ENCODE measurements at regions not wholly inside any gene's neighbourhood (a gene's known extent, or its start where the extent isn't known, plus 50 kb on each side); places are given as distances from the start of the nearest gene placed in this dataset.

DNA sequence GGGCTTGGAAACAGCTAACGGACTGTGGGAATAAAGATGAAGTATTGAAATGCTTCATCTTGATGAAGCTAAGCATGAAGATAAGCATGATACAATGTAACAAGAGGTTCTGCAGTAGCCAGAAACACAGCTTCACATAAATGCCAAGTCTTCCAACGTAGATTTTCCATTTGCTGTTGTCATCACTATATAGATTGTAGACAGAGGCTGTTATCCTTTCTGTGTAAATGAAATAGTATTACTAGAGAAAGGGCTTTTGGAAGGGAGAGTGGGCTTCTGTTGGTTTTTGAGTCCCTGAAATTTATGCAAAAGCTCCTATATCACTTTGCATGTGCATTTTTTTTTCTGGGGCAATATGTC, 649.0 kb downstream of the RNF144B start:
- Histone ChIP-seq H3K4me2 (ENCODE audit: low read length) (no peak overlapping the region), H3K9me2 (replicated peaks; ENCODE audit: control insufficient read depth, low read length) (no peaks in the 10 kb centered on the region), H3K4me1 (ENCODE audit: control insufficient read depth, low read length) (no peaks in the 10 kb centered on the region), H3K27ac (ENCODE audit: low read depth, low read length) (no peak overlapping the region), H3F3A (ENCODE audit: control insufficient read depth, insufficient read depth) (no peaks in the 10 kb centered on the region), H3K9me3 (ENCODE audit: control insufficient read depth, insufficient read depth, low read length) (no peaks in the 10 kb centered on the region), H3K36me3 (ENCODE audit: control insufficient read depth, low read length) (no peaks in the 10 kb centered on the region), H3K27me3 (ENCODE audit: control insufficient read depth, low read length) (no peaks in the 10 kb centered on the region), H4K20me1 (ENCODE audit: control insufficient read depth, insufficient read depth, low read depth, low read length) (no peaks in the 10 kb centered on the region), H3K4me3 (ENCODE audit: low read length) (no peak overlapping the region), H3K79me2 (ENCODE audit: control insufficient read depth, low read length) (no peaks in the 10 kb centered on the region)
- TF ChIP-seq, protein P1, sequence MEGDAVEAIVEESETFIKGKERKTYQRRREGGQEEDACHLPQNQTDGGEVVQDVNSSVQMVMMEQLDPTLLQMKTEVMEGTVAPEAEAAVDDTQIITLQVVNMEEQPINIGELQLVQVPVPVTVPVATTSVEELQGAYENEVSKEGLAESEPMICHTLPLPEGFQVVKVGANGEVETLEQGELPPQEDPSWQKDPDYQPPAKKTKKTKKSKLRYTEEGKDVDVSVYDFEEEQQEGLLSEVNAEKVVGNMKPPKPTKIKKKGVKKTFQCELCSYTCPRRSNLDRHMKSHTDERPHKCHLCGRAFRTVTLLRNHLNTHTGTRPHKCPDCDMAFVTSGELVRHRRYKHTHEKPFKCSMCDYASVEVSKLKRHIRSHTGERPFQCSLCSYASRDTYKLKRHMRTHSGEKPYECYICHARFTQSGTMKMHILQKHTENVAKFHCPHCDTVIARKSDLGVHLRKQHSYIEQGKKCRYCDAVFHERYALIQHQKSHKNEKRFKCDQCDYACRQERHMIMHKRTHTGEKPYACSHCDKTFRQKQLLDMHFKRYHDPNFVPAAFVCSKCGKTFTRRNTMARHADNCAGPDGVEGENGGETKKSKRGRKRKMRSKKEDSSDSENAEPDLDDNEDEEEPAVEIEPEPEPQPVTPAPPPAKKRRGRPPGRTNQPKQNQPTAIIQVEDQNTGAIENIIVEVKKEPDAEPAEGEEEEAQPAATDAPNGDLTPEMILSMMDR (IDR thresholded peaks at IDR 0.05; ENCODE audit: low read depth, low read length, poor library complexity, severe bottlenecking), result no peak
- TF ChIP-seq EZH2phosphoT487 (IDR thresholded peaks at IDR 0.05; ENCODE audit: borderline replicate concordance, low read length), result no peak

DNA sequence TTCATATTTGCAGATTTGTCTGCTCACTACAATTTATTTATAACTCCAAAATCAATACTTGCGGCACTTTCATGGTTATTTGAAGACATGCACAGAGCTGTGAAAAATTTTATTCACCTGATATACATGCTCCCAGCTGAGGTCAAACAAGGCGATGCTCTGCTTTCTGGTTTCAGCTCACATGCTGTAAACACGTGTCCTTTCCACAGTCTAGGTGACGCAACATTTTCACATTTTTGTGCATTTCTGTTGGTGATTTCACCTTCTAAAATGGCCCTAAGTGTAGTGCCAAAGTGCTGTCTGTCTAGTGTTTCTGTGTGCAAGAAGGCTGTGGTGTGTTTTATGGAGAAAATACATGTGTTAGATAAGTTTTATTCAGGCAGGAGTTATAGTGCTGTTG, 650.5 kb downstream of the RNF144B start:
- H3K27me3 ChIP-seq (ENCODE audit: control insufficient read depth, low read length), result no peaks in the 10 kb centered on the region
- TF ChIP-seq, protein P1 (IDR thresholded peaks at IDR 0.05; ENCODE audit: low read depth, low read length, poor library complexity, severe bottlenecking), result no peak
- no peak for TF ChIP-seq EZH2phosphoT487 (IDR thresholded peaks at IDR 0.05; ENCODE audit: borderline replicate concordance, low read length)
- no peaks in the 10 kb centered on the region for H3K79me2 ChIP-seq (ENCODE audit: control insufficient read depth, low read length)
- H3K4me2 ChIP-seq (ENCODE audit: low read length), result no peak overlapping the region
- H3K4me3 ChIP-seq (ENCODE audit: low read length), result no peak overlapping the region
- H4K20me1 ChIP-seq (ENCODE audit: control insufficient read depth, insufficient read depth, low read depth, low read length), result no peaks in the 10 kb centered on the region
- H3K9me2 ChIP-seq (replicated peaks; ENCODE audit: control insufficient read depth, low read length), result no peaks in the 10 kb centered on the region
- no peaks in the 10 kb centered on the region for H3K36me3 ChIP-seq (ENCODE audit: control insufficient read depth, low read length)
- no peaks in the 10 kb centered on the region for H3K9me3 ChIP-seq (ENCODE audit: control insufficient read depth, insufficient read depth, low read length)
- H3K4me1 ChIP-seq (ENCODE audit: control insufficient read depth, low read length), result no peaks in the 10 kb centered on the region
- H3F3A ChIP-seq (ENCODE audit: control insufficient read depth, insufficient read depth), result no peaks in the 10 kb centered on the region
- H3K27ac ChIP-seq (ENCODE audit: low read depth, low read length), result no peak overlapping the region

DNA sequence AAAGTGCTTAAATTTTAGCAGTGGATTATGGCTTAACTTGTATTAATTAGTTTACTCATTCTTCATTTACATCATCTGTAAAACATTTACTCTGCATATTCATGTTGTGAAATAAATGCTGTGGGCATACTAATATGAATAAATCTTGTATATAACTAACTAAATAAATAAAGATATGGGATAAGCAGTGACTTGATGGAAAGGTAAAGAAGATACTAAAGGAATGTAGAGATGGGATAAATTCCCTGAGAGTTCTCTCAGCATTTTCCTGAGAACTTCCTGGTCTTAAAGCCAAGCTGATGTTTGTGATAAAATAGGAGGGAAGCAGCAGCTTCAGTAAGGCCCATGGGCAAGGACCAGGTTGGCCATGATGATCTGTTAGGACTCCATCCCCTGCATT, 652.1 kb downstream of the RNF144B start:
- no peaks in the 10 kb centered on the region for H3K9me2 ChIP-seq (replicated peaks; ENCODE audit: control insufficient read depth, low read length)
- H3F3A ChIP-seq (ENCODE audit: control insufficient read depth, insufficient read depth), result no peaks in the 10 kb centered on the region
- no peaks in the 10 kb centered on the region for H3K79me2 ChIP-seq (ENCODE audit: control insufficient read depth, low read length)
- no peaks in the 10 kb centered on the region for H3K27me3 ChIP-seq (ENCODE audit: control insufficient read depth, low read length)
- no peak for TF ChIP-seq EZH2phosphoT487 (IDR thresholded peaks at IDR 0.05; ENCODE audit: borderline replicate concordance, low read length)
- TF ChIP-seq, protein P1 (IDR thresholded peaks at IDR 0.05; ENCODE audit: low read depth, low read length, poor library complexity, severe bottlenecking), result no peak
- no peaks in the 10 kb centered on the region for H3K9me3 ChIP-seq (ENCODE audit: control insufficient read depth, insufficient read depth, low read length)
- no peaks in the 10 kb centered on the region for H3K36me3 ChIP-seq (ENCODE audit: control insufficient read depth, low read length)
- no peak overlapping the region for H3K4me2 ChIP-seq (ENCODE audit: low read length)
- H4K20me1 ChIP-seq (ENCODE audit: control insufficient read depth, insufficient read depth, low read depth, low read length), result no peaks in the 10 kb centered on the region
- no peaks in the 10 kb centered on the region for H3K4me1 ChIP-seq (ENCODE audit: control insufficient read depth, low read length)
- H3K4me3 ChIP-seq (ENCODE audit: low read length), result no peak overlapping the region
- no peak overlapping the region for H3K27ac ChIP-seq (ENCODE audit: low read depth, low read length)

DNA sequence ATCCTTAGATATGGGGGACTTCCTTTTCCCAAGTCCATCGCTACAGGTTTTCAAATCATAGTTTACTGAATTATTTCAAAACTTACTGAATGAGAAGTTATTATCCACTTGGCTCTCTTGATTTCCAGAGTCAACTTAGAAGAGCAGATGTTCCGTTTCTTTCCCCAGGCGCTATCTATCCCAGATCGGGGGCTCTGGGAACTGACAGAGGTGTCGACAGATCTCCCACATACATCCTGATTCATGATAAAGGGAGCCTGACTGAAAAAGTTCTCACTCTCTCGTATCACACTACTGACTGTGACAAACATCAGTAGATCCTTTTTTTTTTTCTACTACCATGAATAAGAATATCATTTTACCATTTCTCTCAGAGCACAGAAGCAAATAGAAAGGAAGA, 654.8 kb downstream of the RNF144B start:
- no peaks in the 10 kb centered on the region for H3K36me3 ChIP-seq (ENCODE audit: control insufficient read depth, low read length)
- H3K27ac ChIP-seq (ENCODE audit: low read depth, low read length), result no peak overlapping the region
- H3K4me3 ChIP-seq (ENCODE audit: low read length), result no peak overlapping the region
- no peaks in the 10 kb centered on the region for H3F3A ChIP-seq (ENCODE audit: control insufficient read depth, insufficient read depth)
- no peaks in the 10 kb centered on the region for H3K4me1 ChIP-seq (ENCODE audit: control insufficient read depth, low read length)
- H3K9me2 ChIP-seq (replicated peaks; ENCODE audit: control insufficient read depth, low read length), result no peaks in the 10 kb centered on the region
- TF ChIP-seq EZH2phosphoT487 (IDR thresholded peaks at IDR 0.05; ENCODE audit: borderline replicate concordance, low read length), result no peak
- no peaks in the 10 kb centered on the region for H3K27me3 ChIP-seq (ENCODE audit: control insufficient read depth, low read length)
- no peaks in the 10 kb centered on the region for H3K79me2 ChIP-seq (ENCODE audit: control insufficient read depth, low read length)
- H3K9me3 ChIP-seq (ENCODE audit: control insufficient read depth, insufficient read depth, low read length), result no peaks in the 10 kb centered on the region
- no peak overlapping the region for H3K4me2 ChIP-seq (ENCODE audit: low read length)
- H4K20me1 ChIP-seq (ENCODE audit: control insufficient read depth, insufficient read depth, low read depth, low read length), result no peaks in the 10 kb centered on the region
